ENCODE measurements at regions not wholly inside any gene's neighbourhood (a gene's known extent, or its start where the extent isn't known, plus 50 kb on each side); places are given as distances from the start of the nearest gene placed in this dataset.

DNA sequence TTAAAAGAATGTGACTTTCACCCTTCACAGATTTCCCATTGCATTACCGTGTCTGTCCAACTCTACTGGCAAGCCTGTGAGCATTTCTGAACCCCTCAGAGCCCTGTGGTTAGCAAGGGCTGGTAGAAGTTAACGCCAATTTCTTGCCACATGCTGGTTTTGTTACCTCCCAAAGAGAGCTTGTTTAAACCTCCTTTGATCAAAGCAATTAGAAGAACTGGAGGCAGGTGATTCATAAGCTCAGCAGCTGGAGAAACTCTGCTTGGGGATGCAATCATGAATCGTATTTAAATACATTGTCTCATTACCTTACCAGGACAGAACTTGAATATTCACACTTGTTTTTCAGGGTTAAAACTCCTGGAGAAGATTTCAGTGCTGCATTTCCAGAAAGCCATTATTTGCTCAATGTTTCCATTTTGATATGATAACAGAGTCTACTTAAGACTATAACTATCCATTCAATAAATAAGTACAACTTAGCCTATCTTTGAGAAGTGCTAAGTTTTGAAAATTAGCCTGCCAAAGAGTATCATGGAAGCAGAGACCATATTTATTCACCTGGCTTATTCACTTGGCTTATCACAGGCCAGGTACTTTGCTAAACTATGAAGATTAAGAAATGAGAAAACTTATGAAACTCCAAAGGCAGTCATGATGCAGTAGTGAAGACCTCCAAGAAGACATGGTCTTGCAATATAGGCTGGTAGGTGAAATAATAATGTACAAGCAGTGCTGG is 292.8 kb downstream of the INSIG2 start:
- TF ChIP-seq, protein P1, sequence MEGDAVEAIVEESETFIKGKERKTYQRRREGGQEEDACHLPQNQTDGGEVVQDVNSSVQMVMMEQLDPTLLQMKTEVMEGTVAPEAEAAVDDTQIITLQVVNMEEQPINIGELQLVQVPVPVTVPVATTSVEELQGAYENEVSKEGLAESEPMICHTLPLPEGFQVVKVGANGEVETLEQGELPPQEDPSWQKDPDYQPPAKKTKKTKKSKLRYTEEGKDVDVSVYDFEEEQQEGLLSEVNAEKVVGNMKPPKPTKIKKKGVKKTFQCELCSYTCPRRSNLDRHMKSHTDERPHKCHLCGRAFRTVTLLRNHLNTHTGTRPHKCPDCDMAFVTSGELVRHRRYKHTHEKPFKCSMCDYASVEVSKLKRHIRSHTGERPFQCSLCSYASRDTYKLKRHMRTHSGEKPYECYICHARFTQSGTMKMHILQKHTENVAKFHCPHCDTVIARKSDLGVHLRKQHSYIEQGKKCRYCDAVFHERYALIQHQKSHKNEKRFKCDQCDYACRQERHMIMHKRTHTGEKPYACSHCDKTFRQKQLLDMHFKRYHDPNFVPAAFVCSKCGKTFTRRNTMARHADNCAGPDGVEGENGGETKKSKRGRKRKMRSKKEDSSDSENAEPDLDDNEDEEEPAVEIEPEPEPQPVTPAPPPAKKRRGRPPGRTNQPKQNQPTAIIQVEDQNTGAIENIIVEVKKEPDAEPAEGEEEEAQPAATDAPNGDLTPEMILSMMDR (IDR thresholded peaks at IDR 0.05; ENCODE audit: insufficient read depth, low read length, poor library complexity, severe bottlenecking) = no peak
- no peak for TF ChIP-seq EZH2phosphoT487 (conservative IDR thresholded peaks at IDR 0.05; ENCODE audit: low read length)

All from SU-DHL-6 (cell line).